C4-2B (cell line): ENCODE measurements at regions not wholly inside any gene's neighbourhood (a gene's known extent, or its start where the extent isn't known, plus 50 kb on each side); places are given as distances from the start of the nearest gene placed in this dataset.

Source experiments
- ZFX ChIP-seq: fragments of 450-650 bp; IDR thresholded peaks from 2 replicates; pipeline ENCODE4 v1.6.1; 2017
- TF ChIP-seq, protein P1 (sequence below): fragments of 450-650 bp; conservative IDR thresholded peaks from 2 replicates; pipeline ENCODE4 v1.5.1; 2017; ENCODE audit warnings: mild to moderate bottlenecking

DNA sequence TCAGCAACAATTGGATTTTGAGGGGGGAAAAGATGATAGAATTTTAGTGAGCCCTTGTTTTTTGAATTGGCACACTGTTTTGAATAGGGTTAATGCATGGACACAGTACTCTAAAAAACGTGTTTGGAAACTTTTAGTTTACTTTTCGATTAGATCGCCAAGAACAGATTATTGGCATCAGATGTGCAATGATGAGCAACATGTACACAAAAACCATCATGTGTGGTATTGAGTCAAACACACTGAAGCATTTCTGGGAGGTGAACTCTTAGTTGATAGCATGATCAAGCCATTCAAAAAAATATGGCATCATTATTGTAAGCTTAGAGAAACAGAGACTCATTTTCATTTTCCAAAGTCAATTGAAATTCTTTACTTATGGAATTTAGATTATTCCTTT lies 329.2 kb downstream of the ADAMTS20 start:
- TF ChIP-seq, protein P1, sequence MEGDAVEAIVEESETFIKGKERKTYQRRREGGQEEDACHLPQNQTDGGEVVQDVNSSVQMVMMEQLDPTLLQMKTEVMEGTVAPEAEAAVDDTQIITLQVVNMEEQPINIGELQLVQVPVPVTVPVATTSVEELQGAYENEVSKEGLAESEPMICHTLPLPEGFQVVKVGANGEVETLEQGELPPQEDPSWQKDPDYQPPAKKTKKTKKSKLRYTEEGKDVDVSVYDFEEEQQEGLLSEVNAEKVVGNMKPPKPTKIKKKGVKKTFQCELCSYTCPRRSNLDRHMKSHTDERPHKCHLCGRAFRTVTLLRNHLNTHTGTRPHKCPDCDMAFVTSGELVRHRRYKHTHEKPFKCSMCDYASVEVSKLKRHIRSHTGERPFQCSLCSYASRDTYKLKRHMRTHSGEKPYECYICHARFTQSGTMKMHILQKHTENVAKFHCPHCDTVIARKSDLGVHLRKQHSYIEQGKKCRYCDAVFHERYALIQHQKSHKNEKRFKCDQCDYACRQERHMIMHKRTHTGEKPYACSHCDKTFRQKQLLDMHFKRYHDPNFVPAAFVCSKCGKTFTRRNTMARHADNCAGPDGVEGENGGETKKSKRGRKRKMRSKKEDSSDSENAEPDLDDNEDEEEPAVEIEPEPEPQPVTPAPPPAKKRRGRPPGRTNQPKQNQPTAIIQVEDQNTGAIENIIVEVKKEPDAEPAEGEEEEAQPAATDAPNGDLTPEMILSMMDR, result no peak
- no peak for TF ChIP-seq ZFX
